NT2/D1 (cell line): ENCODE measurements at regions not wholly inside any gene's neighbourhood (a gene's known extent, or its start where the extent isn't known, plus 50 kb on each side); places are given as distances from the start of the nearest gene placed in this dataset.

ENCODE experiments used
- DNase-seq: peaks from one replicate; pipeline ENCODE4 v3.0.0-alpha.2; 2011; ENCODE audit warnings: low read depth, low spot score
- H3K27me3 ChIP-seq: 2 replicates; pipeline ENCODE4 v1.6.0; 2011; ENCODE audit warnings: mild to moderate bottlenecking; ENCODE audit not compliant: insufficient read length, insufficient read depth
- H3K36me3 ChIP-seq: 2 replicates; pipeline ENCODE4 v1.6.1; 2011; ENCODE audit warnings: mild to moderate bottlenecking, low read length, mixed read lengths; ENCODE audit not compliant: insufficient read depth, insufficient read length
- H3K4me1 ChIP-seq: 2 replicates; pipeline ENCODE4 v1.5.1; 2011; ENCODE audit not compliant: insufficient read depth, insufficient read length
- H3K4me3 ChIP-seq: 2 replicates; pipeline ENCODE4 v1.5.1; 2011; ENCODE audit warnings: low read depth; ENCODE audit not compliant: insufficient read length
- H3K9ac ChIP-seq: 2 replicates; pipeline ENCODE4 v1.6.0; 2011; ENCODE audit warnings: low read depth; ENCODE audit not compliant: insufficient read length
- H3K9me3 ChIP-seq: 2 replicates; pipeline ENCODE4 v1.5.1; 2011; ENCODE audit warnings: mild to moderate bottlenecking, low read length; ENCODE audit not compliant: insufficient read depth
- SUZ12 ChIP-seq: IDR thresholded peaks from 2 replicates; pipeline ENCODE4 v1.6.1; 2011; ENCODE audit not compliant: insufficient read length, insufficient read depth; ENCODE audit errors: extremely low read depth
- YY1 ChIP-seq: IDR thresholded peaks from 2 replicates; pipeline ENCODE4 v1.6.1; 2011; ENCODE audit not compliant: insufficient read length, insufficient read depth
- ZNF274 ChIP-seq: IDR thresholded peaks from 2 replicates; pipeline ENCODE4 v1.6.1; 2011; ENCODE audit warnings: mild to moderate bottlenecking, low read depth, low read length

DNA sequence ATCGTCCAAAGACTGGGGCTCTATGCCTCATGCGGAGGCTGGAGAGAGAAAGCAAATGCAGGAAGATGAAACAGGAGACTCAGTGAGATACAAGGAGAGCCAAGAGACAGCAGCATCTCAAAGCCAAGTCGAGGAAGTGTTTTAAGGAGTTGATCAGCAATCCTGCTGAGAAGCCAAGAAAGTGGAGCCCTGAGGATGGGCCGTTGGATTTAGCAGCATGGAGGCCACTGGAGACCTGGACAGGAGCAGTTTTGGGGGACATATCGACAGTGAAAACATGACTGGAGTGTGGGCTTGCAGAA lies 107.4 kb upstream of the ZBTB40 start:
- Histone ChIP-seq H3K27me3 (peaks cover 2% of the 10 kb centered on the region), H3K36me3 (no peaks in the 10 kb centered on the region), H3K4me1 (peaks cover 6% of the 10 kb centered on the region), H3K9me3 (no peaks in the 10 kb centered on the region), H3K4me3 (no peak overlapping the region), H3K9ac (no peak overlapping the region)
- no peak for TF ChIP-seq YY1
- no peak for TF ChIP-seq ZNF274
- TF ChIP-seq SUZ12: no peak
- no peak for DNase-seq

DNA sequence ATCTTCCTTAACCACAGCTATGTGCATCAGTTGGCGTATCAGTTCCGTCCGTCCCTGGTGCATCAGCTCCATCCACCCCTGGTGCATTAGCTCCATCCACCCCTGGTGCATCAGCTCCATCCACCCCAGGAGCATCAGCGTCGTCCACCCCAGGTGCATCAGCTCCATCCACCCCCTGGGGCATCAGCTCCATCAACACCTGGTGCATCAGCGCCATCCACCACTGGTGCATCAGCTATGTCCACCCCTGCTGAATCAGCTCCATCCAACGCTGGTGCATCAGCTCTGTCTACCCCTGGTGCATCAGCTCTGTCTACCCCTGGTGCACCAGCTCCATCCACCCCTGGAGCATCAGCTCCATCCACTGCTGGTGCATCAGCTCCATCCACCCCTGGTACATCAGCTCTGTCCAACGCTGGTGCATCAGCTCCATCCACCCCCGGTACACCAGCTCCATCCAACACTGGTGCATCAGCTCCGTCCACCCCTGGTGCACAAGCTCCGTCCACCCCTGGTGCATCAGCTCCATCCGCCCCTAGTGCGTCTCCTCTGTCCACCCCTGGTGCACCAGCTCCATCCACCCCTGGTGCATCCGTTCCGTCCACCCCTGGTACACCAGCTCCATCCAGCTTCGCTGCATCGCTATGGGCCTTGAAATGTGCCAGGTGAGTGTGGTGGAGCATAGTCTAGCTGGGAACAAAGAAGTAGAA lies 106.6 kb upstream of the ZBTB40 start:
- no peaks in the 10 kb centered on the region for H3K36me3 ChIP-seq
- H3K4me1 ChIP-seq: peaks cover 10% of the 10 kb centered on the region
- no peak for DNase-seq
- no peak for TF ChIP-seq YY1
- no peak for TF ChIP-seq SUZ12
- TF ChIP-seq ZNF274: no peak
- no peak overlapping the region for H3K4me3 ChIP-seq
- no peaks in the 10 kb centered on the region for H3K9me3 ChIP-seq
- H3K27me3 ChIP-seq: peaks cover 2% of the 10 kb centered on the region
- no peak overlapping the region for H3K9ac ChIP-seq

DNA sequence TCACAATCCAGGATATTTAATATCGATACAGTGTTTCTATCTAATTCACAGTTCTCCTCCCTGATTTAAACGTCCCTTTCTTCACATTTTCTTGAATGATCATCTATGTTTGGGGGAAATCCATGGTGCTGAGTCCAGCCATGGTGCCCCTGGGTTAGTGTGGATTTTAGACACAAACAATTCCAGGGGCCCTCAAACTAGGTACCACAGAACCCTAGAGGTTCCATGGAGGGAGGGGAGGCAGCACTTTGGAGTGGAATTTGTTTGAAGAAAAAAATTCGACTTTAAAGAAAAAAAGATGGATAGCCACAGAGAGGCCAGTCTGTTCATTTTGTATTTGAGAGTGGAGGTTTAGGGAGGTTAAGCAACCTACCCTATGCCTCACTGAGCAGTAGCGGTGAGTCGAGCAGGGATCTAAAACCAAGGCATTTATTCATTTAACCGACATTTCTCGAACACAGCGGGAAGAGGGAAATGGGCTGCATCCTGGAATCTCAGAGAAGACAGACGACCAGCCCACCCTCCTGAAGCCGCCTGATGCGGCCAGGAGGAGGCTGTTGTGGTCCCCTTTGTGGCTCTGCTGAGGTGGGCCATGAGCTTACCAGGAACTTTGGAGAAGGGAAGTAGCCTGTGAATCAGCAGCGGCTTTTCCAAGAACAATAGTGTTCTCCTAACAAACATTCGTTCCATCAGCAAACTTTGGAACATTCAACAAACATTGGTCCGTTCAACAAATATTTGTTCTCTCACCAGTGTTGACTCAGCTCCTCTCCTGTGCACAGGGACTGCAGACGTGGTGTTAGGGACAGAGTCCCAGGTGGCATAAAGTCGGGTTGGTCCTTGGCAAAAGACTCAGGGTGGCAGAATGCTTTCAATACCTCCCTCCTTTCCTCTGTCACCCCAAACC lies 103.5 kb upstream of the ZBTB40 start:
- TF ChIP-seq SUZ12: no peak
- TF ChIP-seq YY1: no peak
- no peak for TF ChIP-seq ZNF274
- Histone ChIP-seq H3K27me3 (peaks cover 2% of the 10 kb centered on the region), H3K4me1 (peaks cover 12% of the 10 kb centered on the region), H3K4me3 (no peak overlapping the region), H3K36me3 (no peaks in the 10 kb centered on the region), H3K9me3 (no peaks in the 10 kb centered on the region), H3K9ac (no peak overlapping the region)
- DNase-seq: no peak

DNA sequence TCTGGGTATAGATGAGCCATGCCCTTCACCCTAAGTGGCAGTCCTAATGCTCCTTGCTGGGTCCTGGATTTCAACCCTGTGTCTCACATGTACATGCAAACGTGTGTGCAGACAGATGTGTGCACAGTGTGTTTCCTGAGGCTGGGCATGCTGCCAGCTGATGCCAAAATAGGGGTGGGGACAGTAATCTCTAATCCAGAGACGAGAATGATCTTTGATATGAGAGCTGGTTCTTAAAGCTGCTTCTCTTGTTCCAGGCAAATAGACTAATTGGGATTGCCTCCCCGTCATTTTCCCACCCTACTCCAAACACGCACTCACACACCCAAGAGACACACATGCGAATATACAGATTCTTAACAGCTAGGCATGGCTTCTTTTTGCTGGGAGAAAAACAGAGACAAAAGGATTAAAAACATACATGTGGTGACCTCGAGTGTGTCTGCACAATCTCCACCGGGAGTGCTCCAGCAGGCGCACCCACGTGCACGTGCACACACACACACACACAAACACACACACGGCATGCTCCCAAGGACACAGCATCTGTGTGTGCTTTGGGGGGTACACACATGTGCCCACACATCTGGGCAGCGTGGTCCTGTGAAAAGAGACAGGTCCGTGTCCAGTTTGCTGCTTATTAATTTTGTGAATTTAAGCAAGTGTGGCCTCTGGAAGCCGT lies 102.1 kb upstream of the ZBTB40 start:
- no peak overlapping the region for H3K9ac ChIP-seq
- H3K36me3 ChIP-seq: no peaks in the 10 kb centered on the region
- TF ChIP-seq SUZ12: no peak
- TF ChIP-seq ZNF274: no peak
- TF ChIP-seq YY1: no peak
- peaks cover 2% of the 10 kb centered on the region for H3K27me3 ChIP-seq
- H3K4me1 ChIP-seq: peaks cover 8% of the 10 kb centered on the region
- no peak for DNase-seq
- H3K9me3 ChIP-seq: no peaks in the 10 kb centered on the region
- no peak overlapping the region for H3K4me3 ChIP-seq

DNA sequence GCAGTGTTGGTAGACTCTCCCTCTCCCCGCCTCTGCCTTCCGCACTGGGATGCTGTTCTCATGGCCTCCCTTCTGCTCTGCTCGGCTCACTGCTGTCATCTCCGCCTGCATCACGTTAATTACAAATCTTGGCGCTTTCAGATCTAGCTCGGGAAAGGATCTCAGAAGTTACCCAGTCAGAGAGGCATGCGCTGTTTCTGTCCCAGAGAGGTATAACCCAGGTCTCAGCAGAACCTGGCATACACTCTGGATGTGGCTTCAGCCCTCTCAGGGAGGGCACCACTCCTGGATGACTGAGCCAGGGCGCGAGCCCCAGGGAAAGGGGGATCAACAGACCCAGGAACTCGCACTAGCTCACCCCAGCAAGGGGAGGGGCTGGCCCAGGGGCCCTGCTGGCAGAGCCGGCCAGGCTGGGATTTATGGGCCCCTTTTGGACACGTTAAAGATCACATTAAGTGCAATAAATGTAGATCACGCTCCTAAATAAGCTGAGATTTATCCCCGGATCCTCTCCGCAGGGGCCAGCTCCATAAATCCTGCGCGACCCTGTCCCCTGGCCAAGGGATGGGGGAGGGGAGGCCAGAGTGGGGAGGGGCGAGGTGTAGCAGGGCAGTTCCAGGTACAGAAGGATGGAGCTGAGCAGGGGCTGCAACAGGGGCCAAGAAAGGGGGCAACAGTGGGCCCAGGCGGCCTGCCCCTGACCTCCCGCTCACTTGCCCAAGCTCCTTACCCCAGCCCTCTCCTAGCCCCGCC lies 101.3 kb upstream of the ZBTB40 start:
- H3K9ac ChIP-seq: peak overlapping the region; percentile 32
- TF ChIP-seq ZNF274: no peak
- TF ChIP-seq YY1: no peak
- TF ChIP-seq SUZ12: no peak
- no peak overlapping the region for H3K4me3 ChIP-seq
- H3K27me3 ChIP-seq: peaks cover 2% of the 10 kb centered on the region
- no peaks in the 10 kb centered on the region for H3K36me3 ChIP-seq
- DNase-seq: no peak
- no peaks in the 10 kb centered on the region for H3K9me3 ChIP-seq
- H3K4me1 ChIP-seq: peaks cover 8% of the 10 kb centered on the region

DNA sequence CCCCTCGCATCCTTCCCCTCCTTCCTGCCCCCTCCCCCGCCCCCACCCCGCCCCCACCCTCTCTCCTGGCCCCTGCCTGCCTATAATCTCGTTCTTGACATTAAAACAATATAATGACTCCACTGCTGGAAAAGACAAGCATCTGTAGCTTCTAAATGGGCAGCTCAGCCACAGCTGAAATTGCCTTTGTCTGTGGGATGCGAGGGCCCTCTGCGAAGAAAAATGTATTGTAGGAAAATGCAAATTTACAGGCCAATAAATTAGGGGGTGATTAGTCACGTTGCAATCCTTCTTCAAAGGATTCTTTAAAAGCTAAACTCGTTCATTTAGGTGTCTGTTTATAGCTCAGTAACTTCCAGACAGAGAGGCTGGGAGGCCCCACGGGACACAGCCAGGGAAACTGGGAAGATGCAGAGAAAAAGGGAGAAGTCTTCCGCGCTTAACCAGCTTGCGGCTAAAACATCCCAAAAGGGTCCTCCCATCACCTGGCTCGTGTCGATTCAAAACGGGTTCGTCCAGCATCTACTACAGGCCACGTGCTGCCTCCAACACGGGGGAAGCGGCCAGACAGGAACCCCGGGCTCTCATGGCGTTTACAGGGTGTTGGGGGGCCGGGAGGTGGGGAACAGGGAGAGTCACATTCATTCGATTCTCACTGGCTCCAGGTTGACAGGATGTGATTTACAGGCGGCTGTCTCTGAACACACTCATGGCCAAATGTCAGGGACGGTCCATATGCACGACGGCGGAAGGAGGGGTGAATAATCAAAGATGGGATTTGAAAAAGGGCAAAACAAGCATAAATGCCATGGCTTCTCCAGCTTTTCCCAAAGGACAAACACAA lies 100.5 kb upstream of the ZBTB40 start:
- no peaks in the 10 kb centered on the region for H3K9me3 ChIP-seq
- H3K4me3 ChIP-seq: no peak overlapping the region
- peaks cover 8% of the 10 kb centered on the region for H3K4me1 ChIP-seq
- no peak for DNase-seq
- TF ChIP-seq ZNF274 (no peak), SUZ12 (no peak), YY1 (no peak)
- peaks cover 2% of the 10 kb centered on the region for H3K27me3 ChIP-seq
- no peaks in the 10 kb centered on the region for H3K36me3 ChIP-seq
- no peak overlapping the region for H3K9ac ChIP-seq
